CD14-positive monocyte (primary cell): ENCODE measurements at regions not wholly inside any gene's neighbourhood (a gene's known extent, or its start where the extent isn't known, plus 50 kb on each side); places are given as distances from the start of the nearest gene placed in this dataset.

ENCODE experiments used
- DNase-seq, 3 donors: peaks; one replicate each; pipeline ENCODE4 v3.0.0-alpha.2; 2011 to 2022
- H2AFZ ChIP-seq: 2 replicates; pipeline ENCODE4 v1.6.0; 2012; ENCODE audit warnings: mild to moderate bottlenecking, low read depth, low read length, inconsistent platforms; ENCODE audit not compliant: insufficient read depth, poor library complexity, severe bottlenecking
- H3K27ac ChIP-seq, 2 donors: 1 replicate in 1 of 2; 2 replicates in 1 of 2; pipeline ENCODE4 v1.5.1; 2012 to 2013; ENCODE audit warnings: low read length in 2 of 2, control low read depth in 1 of 2, inconsistent platforms in 1 of 2, low read depth in 1 of 2, mild to moderate bottlenecking in 1 of 2
- H3K27me3 ChIP-seq, 2 donors: one replicate each; pipeline versions ENCODE4 v1.6.0 to v1.6.1; 2011 to 2013; ENCODE audit warnings: low read length in 2 of 2; ENCODE audit not compliant: control insufficient read depth in 2 of 2, insufficient read depth in 2 of 2
- H3K36me3 ChIP-seq, 2 donors: replicated peaks in 1 of 2; 1 replicate in 1 of 2; 2 replicates in 1 of 2; pipeline versions ENCODE4 v1.5.1 to v1.6.1; 2012 to 2013; ENCODE audit warnings: low read length in 2 of 2, control low read depth in 1 of 2, inconsistent platforms in 1 of 2, mild to moderate bottlenecking in 1 of 2; ENCODE audit not compliant: insufficient read depth in 2 of 2, control insufficient read depth in 1 of 2
- H3K4me1 ChIP-seq, 2 donors: 1 replicate in 1 of 2; 2 replicates in 1 of 2; pipeline versions ENCODE4 v1.5.1 to v1.6.1; 2012 to 2013; ENCODE audit warnings: low read length in 2 of 2, control low read depth in 1 of 2, inconsistent platforms in 1 of 2, mild to moderate bottlenecking in 1 of 2, moderate library complexity in 1 of 2; ENCODE audit not compliant: insufficient read depth in 2 of 2, control insufficient read depth in 1 of 2
- H3K4me2 ChIP-seq: replicated peaks from 2 replicates; pipeline ENCODE3; 2012; ENCODE audit warnings: low read length, moderate library complexity, mild to moderate bottlenecking; ENCODE audit not compliant: poor library complexity, severe bottlenecking; ENCODE audit errors: extremely low read depth
- H3K4me3 ChIP-seq, 3 experiments: fragments of 200-600 bp in 1 of 3; sonication (generic) in 1 of 3; replicated peaks in 1 of 3; 1 replicate in 2 of 3; 2 replicates in 1 of 3; pipeline ENCODE4 v1.5.1; 2011 to 2013; ENCODE audit warnings: low read length in 3 of 3, mild to moderate bottlenecking in 3 of 3, control low read depth in 2 of 3, low read depth in 2 of 3, inconsistent platforms in 1 of 3, moderate library complexity in 1 of 3
- H3K79me2 ChIP-seq: 2 replicates; pipeline ENCODE4 v1.6.0; 2012; ENCODE audit warnings: mild to moderate bottlenecking, control low read depth, inconsistent platforms, low read length, moderate library complexity; ENCODE audit not compliant: insufficient read depth
- H3K9ac ChIP-seq: 2 replicates; pipeline ENCODE4 v1.6.0; 2017; ENCODE audit warnings: low read length, mild to moderate bottlenecking; ENCODE audit not compliant: insufficient read depth, poor library complexity, severe bottlenecking
- H3K9me3 ChIP-seq, 2 donors: replicated peaks in 1 of 2; 1 replicate in 1 of 2; 2 replicates in 1 of 2; pipeline versions ENCODE4 v1.5.1 to v1.6.1; 2012 to 2013; ENCODE audit warnings: low read length in 2 of 2, control low read depth in 1 of 2; ENCODE audit not compliant: control insufficient read depth in 1 of 2, insufficient read depth in 1 of 2
- H4K20me1 ChIP-seq: 2 replicates; pipeline ENCODE4 v1.6.0; 2012; ENCODE audit warnings: mild to moderate bottlenecking, low read length, control low read depth, moderate library complexity; ENCODE audit not compliant: insufficient read depth
- H3K27ac Mint-ChIP-seq, 7 donors: one replicate each; pipeline ENCODE4 v1.8.0; 2020; ENCODE audit warnings: mild to moderate bottlenecking in 7 of 7, mixed read lengths in 7 of 7, moderate library complexity in 6 of 7, inconsistent platforms in 2 of 7
- H3K27me3 Mint-ChIP-seq, 3 donors: one replicate each; pipeline ENCODE4 v1.8.0; 2021 to 2022; ENCODE audit warnings: low read depth in 3 of 3, mild to moderate bottlenecking in 3 of 3, mixed read lengths in 3 of 3, moderate library complexity in 3 of 3, inconsistent platforms in 1 of 3
- H3K36me3 Mint-ChIP-seq, 2 donors: one replicate each; pipeline ENCODE4 v1.8.0; 2020; ENCODE audit warnings: mixed read lengths in 2 of 2, inconsistent platforms in 1 of 2, mild to moderate bottlenecking in 1 of 2
- H3K4me1 Mint-ChIP-seq: one replicate; pipeline ENCODE4 v1.8.0; 2020; ENCODE audit warnings: mild to moderate bottlenecking, mixed read lengths
- H3K4me3 Mint-ChIP-seq, 2 donors: one replicate each; pipeline ENCODE4 v1.8.0; 2020; ENCODE audit warnings: mild to moderate bottlenecking in 2 of 2, mixed read lengths in 2 of 2, moderate library complexity in 1 of 2
- H3K9me3 Mint-ChIP-seq, 7 donors: one replicate each; pipeline ENCODE4 v1.8.0; 2020 to 2022; ENCODE audit warnings: mixed read lengths in 7 of 7, mild to moderate bottlenecking in 6 of 7, moderate library complexity in 6 of 7, inconsistent platforms in 2 of 7
- WGBS: methylation state at CpG from one replicate; pipeline ENCODE4 v1.1.5; 2013; ENCODE audit warnings: missing lambda C conversion rate; ENCODE audit not compliant: insufficient coverage; 5-methylcytosine and 5-hydroxymethylcytosine counted together
- intact Hi-C, 2 donors: fragments of 100-400 bp; cut with micrococcal nuclease; formaldehyde crosslinking; loops; one replicate each; pipeline versions ENCODE4 v1.15.0 to v1.15.1; 2023
- TF ChIP-seq, protein P1 (sequence below): fragments of 200-600 bp; IDR thresholded peaks from one replicate; pipeline ENCODE4 v1.8.0; 2022; ENCODE audit warnings: antibody characterized with exemption, mild to moderate bottlenecking

DNA sequence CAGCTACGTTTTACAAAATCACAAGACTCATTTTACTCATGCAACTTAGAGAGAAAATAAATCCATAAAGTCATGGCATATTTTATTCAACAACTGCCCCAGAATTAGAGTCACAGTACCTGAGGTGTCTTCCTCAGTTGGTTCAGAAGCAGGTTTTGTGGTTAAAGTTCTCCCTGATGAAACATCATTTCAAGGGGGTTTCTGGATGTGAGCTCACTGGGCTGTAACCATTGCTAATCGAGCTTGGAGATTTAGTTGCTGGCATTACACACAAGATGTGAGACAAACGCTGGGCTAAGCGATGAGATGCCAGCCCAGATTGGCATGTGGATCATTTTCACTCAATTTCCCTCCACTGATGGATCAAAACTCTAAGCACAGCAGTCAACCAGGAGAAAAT is 131.3 kb downstream of the PRELID2 start:
- Histone ChIP-seq H3K4me3 (no peak overlapping the region), H3K36me3 (no peaks in the 10 kb centered on the region), H3K79me2 (no peaks in the 10 kb centered on the region), H2AFZ (no peak overlapping the region), H3K4me2 (no peak overlapping the region), H3K4me1 (peaks cover 0 to 8% of the 10 kb centered on the region in 2 donors), H3K9me3 (no peaks in the 10 kb centered on the region), H3K9ac (no peak overlapping the region), H4K20me1 (no peaks in the 10 kb centered on the region), H3K27ac (no peak overlapping the region), H3K27me3 (no peaks in the 10 kb centered on the region)
- DNase-seq = no peak
- no peak overlapping the region for H3K4me3 Mint-ChIP-seq
- peaks cover 9% of the 10 kb centered on the region for H3K4me1 Mint-ChIP-seq
- H3K36me3 Mint-ChIP-seq = no peaks in the 10 kb centered on the region
- intact Hi-C loops = no loop called here
- peaks cover 2 to 4% (median 4%) of the 10 kb centered on the region in 3 donors for H3K27me3 Mint-ChIP-seq
- TF ChIP-seq, protein P1, sequence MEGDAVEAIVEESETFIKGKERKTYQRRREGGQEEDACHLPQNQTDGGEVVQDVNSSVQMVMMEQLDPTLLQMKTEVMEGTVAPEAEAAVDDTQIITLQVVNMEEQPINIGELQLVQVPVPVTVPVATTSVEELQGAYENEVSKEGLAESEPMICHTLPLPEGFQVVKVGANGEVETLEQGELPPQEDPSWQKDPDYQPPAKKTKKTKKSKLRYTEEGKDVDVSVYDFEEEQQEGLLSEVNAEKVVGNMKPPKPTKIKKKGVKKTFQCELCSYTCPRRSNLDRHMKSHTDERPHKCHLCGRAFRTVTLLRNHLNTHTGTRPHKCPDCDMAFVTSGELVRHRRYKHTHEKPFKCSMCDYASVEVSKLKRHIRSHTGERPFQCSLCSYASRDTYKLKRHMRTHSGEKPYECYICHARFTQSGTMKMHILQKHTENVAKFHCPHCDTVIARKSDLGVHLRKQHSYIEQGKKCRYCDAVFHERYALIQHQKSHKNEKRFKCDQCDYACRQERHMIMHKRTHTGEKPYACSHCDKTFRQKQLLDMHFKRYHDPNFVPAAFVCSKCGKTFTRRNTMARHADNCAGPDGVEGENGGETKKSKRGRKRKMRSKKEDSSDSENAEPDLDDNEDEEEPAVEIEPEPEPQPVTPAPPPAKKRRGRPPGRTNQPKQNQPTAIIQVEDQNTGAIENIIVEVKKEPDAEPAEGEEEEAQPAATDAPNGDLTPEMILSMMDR = no peak
- H3K27ac Mint-ChIP-seq = no peak overlapping the region
- WGBS = 84% methylated on average over 3 of the region's 4 CpGs
- no peaks in the 10 kb centered on the region for H3K9me3 Mint-ChIP-seq

DNA sequence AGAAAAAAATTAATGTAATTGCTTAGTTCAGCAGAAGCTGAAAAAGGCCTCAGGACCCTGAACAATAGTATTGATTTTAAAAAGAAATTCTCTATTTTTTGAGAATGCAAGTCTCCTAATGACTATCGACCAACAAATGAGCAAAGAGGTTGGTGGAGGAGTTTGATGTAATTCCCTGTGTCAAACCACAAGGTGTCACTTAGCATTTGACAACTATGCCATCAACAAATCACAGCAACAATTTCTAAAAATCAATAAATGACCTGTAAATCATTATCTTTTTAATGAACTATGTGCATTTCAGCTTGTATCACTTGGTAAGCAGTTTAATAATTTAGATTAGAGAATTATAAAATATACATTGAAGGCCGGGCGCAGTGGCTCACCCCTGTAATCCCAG is 133.7 kb downstream of the PRELID2 start:
- no peaks in the 10 kb centered on the region for H3K9me3 Mint-ChIP-seq
- H3K9ac ChIP-seq = no peak overlapping the region
- H3K36me3 Mint-ChIP-seq = no peaks in the 10 kb centered on the region
- no peaks in the 10 kb centered on the region for H3K36me3 ChIP-seq
- H3K4me3 ChIP-seq = no peak overlapping the region
- H4K20me1 ChIP-seq = no peaks in the 10 kb centered on the region
- no peak overlapping the region for H3K4me2 ChIP-seq
- no peaks in the 10 kb centered on the region for H3K79me2 ChIP-seq
- no peaks in the 10 kb centered on the region for H3K27me3 ChIP-seq
- no CpG with 5 or more reads among the region's 3 CpGs for WGBS
- no peak overlapping the region for H2AFZ ChIP-seq
- no peak for DNase-seq
- intact Hi-C loops = no loop called here
- peaks cover 9% of the 10 kb centered on the region for H3K4me1 Mint-ChIP-seq
- H3K4me1 ChIP-seq = peaks cover 0 to 8% of the 10 kb centered on the region in 2 donors
- H3K4me3 Mint-ChIP-seq = no peak overlapping the region
- no peaks in the 10 kb centered on the region for H3K9me3 ChIP-seq
- no peak overlapping the region for H3K27ac Mint-ChIP-seq
- TF ChIP-seq, protein P1 = no peak
- peaks cover 1 to 3% (median 2%) of the 10 kb centered on the region in 3 donors for H3K27me3 Mint-ChIP-seq
- H3K27ac ChIP-seq = no peak overlapping the region
